ENCODE measurements at regions not wholly inside any gene's neighbourhood (a gene's known extent, or its start where the extent isn't known, plus 50 kb on each side); places are given as distances from the start of the nearest gene placed in this dataset.
A peak's percentile ranks its signal among the peaks of the same experiment; 100 is the strongest.
"Not testable (repeated sequence)": the region's sequence is repeated elsewhere in the genome, so short reads cannot be mapped to it uniquely, and the experiment has no call there.

GRCh38 chr6:15170126-15170525 lies 75.7 kb upstream of the JARID2 start:
- intact Hi-C loops (cut with DNase I): no loop called here
- ATAC-seq (ENCODE audit: poor library complexity) (no peak), DNase-seq (no peak)

GRCh38 chr6:15171026-15171425 lies 74.8 kb upstream of the JARID2 start:
- DNase-seq (no peak), ATAC-seq (ENCODE audit: poor library complexity) (no peak)
- intact Hi-C loops (cut with DNase I): no loop called here

- DNase-seq: no peak
- intact Hi-C loops (cut with DNase I): no loop called here
- no peak for ATAC-seq (ENCODE audit: poor library complexity)
These were observed 69.0 kb upstream of the JARID2 start for GRCh38 chr6:15176816-15177370.

GRCh38 chr6:15183979-15184378 lies 61.9 kb upstream of the JARID2 start:
- intact Hi-C loops (cut with DNase I): no loop called here
- DNase-seq: no peak
- ATAC-seq (ENCODE audit: poor library complexity): no peak

- intact Hi-C loops (cut with DNase I): no loop called here
- no peak for DNase-seq
- ATAC-seq (ENCODE audit: poor library complexity): no peak
These were observed 61.4 kb upstream of the JARID2 start for GRCh38 chr6:15184441-15184861.

- ATAC-seq (ENCODE audit: poor library complexity); intact Hi-C loops (cut with DNase I); DNase-seq: not testable (repeated sequence)
These were observed 60.8 kb upstream of the JARID2 start for GRCh38 chr6:15185111-15185510.

- intact Hi-C loops (cut with DNase I); ATAC-seq (ENCODE audit: poor library complexity): not testable (repeated sequence)
- peak; percentile 46 for DNase-seq
These were observed 52.4 kb upstream of the JARID2 start for GRCh38 chr6:15193451-15193850.

- intact Hi-C loops (cut with DNase I): no loop called here
- ATAC-seq (ENCODE audit: poor library complexity): no peak
- DNase-seq: no peak
These were observed 51.4 kb upstream of the JARID2 start for GRCh38 chr6:15194453-15194852.

Data from Right ventricle myocardium superior (tissue), 1 donor.